ENCODE measurements at regions not wholly inside any gene's neighbourhood (a gene's known extent, or its start where the extent isn't known, plus 50 kb on each side); places are given as distances from the start of the nearest gene placed in this dataset.
A peak's percentile ranks its signal among the peaks of the same experiment; 100 is the strongest.

GRCh38 chr3:25294169-25294805 is 133.8 kb upstream of the RARB start:
- no peak for FAIRE-seq
- H3K4me2 ChIP-seq (ENCODE audit: insufficient read depth in 1 of 2, low read depth in 2 of 2, low read length in 2 of 2): no peak overlapping the region
- TF ChIP-seq CBX8 (IDR thresholded peaks at IDR 0.05; ENCODE audit: borderline replicate concordance, low read depth, low read length): no peak
- TF ChIP-seq GTF2F1 (IDR thresholded peaks at IDR 0.05; ENCODE audit: borderline replicate concordance, low read depth, low read length): no peak
- no peak for TF ChIP-seq POLR2AphosphoS5 (IDR thresholded peaks at IDR 0.05; ENCODE audit: low read depth, low read length)
- no peak for TF ChIP-seq RBBP5 (IDR thresholded peaks at IDR 0.05; ENCODE audit: borderline replicate concordance, low read depth, low read length)
- TF ChIP-seq SAP30 (IDR thresholded peaks at IDR 0.05; ENCODE audit: insufficient read depth, insufficient replicate concordance, low read length): no peak
- TF ChIP-seq ATF2 (IDR thresholded peaks at IDR 0.05; ENCODE audit: low read length): no peak
- TF ChIP-seq RFX5 (IDR thresholded peaks at IDR 0.05; ENCODE audit: borderline replicate concordance, low read depth, low read length): no peak
- TF ChIP-seq POU5F1 (IDR thresholded peaks at IDR 0.05; ENCODE audit: low read depth, low read length): no peak
- TF ChIP-seq RXRA (IDR thresholded peaks at IDR 0.05; ENCODE audit: insufficient read depth, low read depth, low read length): no peak
- TF ChIP-seq EGR1 (IDR thresholded peaks at IDR 0.05; ENCODE audit: borderline replicate concordance, low read depth, low read length): no peak
- no peak for TF ChIP-seq JUND (IDR thresholded peaks at IDR 0.05; ENCODE audit: low read length)
- no peak for TF ChIP-seq NANOG (IDR thresholded peaks at IDR 0.05; ENCODE audit: insufficient read depth, low read depth, low read length, poor library complexity, severe bottlenecking)

More at GRCh38 chr3:25294169-25294805, 133.8 kb upstream of the RARB start:
- H2BK15ac ChIP-seq (ENCODE audit: low read length): no peak overlapping the region
- H3K79me2 ChIP-seq (ENCODE audit: control insufficient read depth in 1 of 2, insufficient read depth in 2 of 2, low read length in 2 of 2): no peaks in the 10 kb centered on the region
- no peak overlapping the region for H3K56ac ChIP-seq (replicated peaks; ENCODE audit: insufficient read length, low read depth, low read length)
- no peak overlapping the region for H3K4ac ChIP-seq (replicated peaks; ENCODE audit: insufficient read length, low read depth, low read length)
- H3K79me1 ChIP-seq (ENCODE audit: low read depth, low read length): no peaks in the 10 kb centered on the region
- peaks cover 0 to 7% (median 0%) of the 10 kb centered on the region in 4 experiments; a peak in 3 of 7 replicates for H3K4me1 ChIP-seq (replicated peaks in 1 of 4; ENCODE audit: control insufficient read depth in 3 of 4, insufficient read depth in 4 of 4, low read length in 3 of 4)
- DNase-seq (ENCODE audit: low read depth in 1 of 2, low spot score in 2 of 2): no peak
- ChIA-PET POLR2A (ENCODE audit: partially characterized antibody) (no interaction called here), CTCF (ENCODE audit: partially characterized antibody) (interaction anchor here (1.4 kb wide), 1 partner anchor 292 kb away, joined by 3 read pairs; no protein-coding TSS in a partner anchor)
- no peak overlapping the region for H2AK5ac ChIP-seq (ENCODE audit: low read depth, low read length)
- H4K91ac ChIP-seq (replicated peaks; ENCODE audit: insufficient read length, low read length): peak overlapping the region; percentile 0
- H4K20me1 ChIP-seq (replicated peaks in 1 of 2; ENCODE audit: control insufficient read depth in 1 of 2, insufficient read depth in 2 of 2, low read length in 2 of 2): no peaks in the 10 kb centered on the region
- WGBS, 2 experiments (ENCODE audit: extremely low coverage in 1 of 2, insufficient coverage in 1 of 2, insufficient read length in 1 of 2, insufficient replicate concordance in 2 of 2, low coverage in 1 of 2, low lambda C conversion rate in 2 of 2, missing lambda C conversion rate in 1 of 2): 81% methylated on average over 6 of the region's 6 CpGs; no CpG with 5 or more reads in 1 of the 2 experiments
- no peak overlapping the region for H4K8ac ChIP-seq (ENCODE audit: extremely low read depth, insufficient read depth, low read length)
- no peaks in the 10 kb centered on the region for H3K27me3 ChIP-seq (replicated peaks in 1 of 4; ENCODE audit: control insufficient read depth in 3 of 4, extremely low read depth in 1 of 4, insufficient read depth in 3 of 4, low read length in 3 of 4)
- H2BK20ac ChIP-seq (ENCODE audit: low read length): no peak overlapping the region
- no peak overlapping the region for H2BK12ac ChIP-seq (ENCODE audit: low read depth, low read length)
- H3K23ac ChIP-seq (ENCODE audit: insufficient read length): no peak overlapping the region
- no peak overlapping the region for H2BK120ac ChIP-seq (replicated peaks; ENCODE audit: low read depth, low read length)
- no peak overlapping the region for H2BK5ac ChIP-seq (ENCODE audit: low read depth, low read length)
- H3K14ac ChIP-seq (ENCODE audit: insufficient read length): no peak overlapping the region
- no peak overlapping the region for H3K18ac ChIP-seq (ENCODE audit: extremely low read depth, low read length)
- H3K27ac ChIP-seq (ENCODE audit: low read depth, low read length): no peak overlapping the region
- H2AFZ ChIP-seq (ENCODE audit: low read length): 0 out of 2 replicates have a peak overlapping the region, but pooled peaks have one; percentile 28
- H3K9me3 ChIP-seq (ENCODE audit: insufficient read depth in 2 of 2, low read depth in 1 of 2, low read length in 1 of 2): no peaks in the 10 kb centered on the region
- H3K4me3 ChIP-seq (ENCODE audit: extremely low read depth in 1 of 4, insufficient read depth in 2 of 4, low read depth in 3 of 4, low read length in 4 of 4): no peak overlapping the region
- no peaks in the 10 kb centered on the region for H3K23me2 ChIP-seq (ENCODE audit: low read depth, low read length)
- H3K9ac ChIP-seq (replicated peaks in 1 of 4; ENCODE audit: extremely low read depth in 1 of 4, low read depth in 3 of 4, low read length in 3 of 4): no peak overlapping the region
- H4K5ac ChIP-seq (ENCODE audit: insufficient read length, low read depth, low read length): no peak overlapping the region
- no peaks in the 10 kb centered on the region for H3K36me3 ChIP-seq (ENCODE audit: control insufficient read depth in 2 of 4, insufficient read depth in 4 of 4, low read length in 3 of 4)

Measured in H1 (cell line).